H1 (cell line): ENCODE measurements at regions not wholly inside any gene's neighbourhood (a gene's known extent, or its start where the extent isn't known, plus 50 kb on each side); places are given as distances from the start of the nearest gene placed in this dataset.
"Not testable (repeated sequence)": the region's sequence is repeated elsewhere in the genome, so short reads cannot be mapped to it uniquely, and the experiment has no call there.

Experiments used
- CTCF ChIP-seq, 3 experiments: IDR thresholded peaks; 1 replicate in 2 of 3; 2 replicates in 1 of 3; pipeline versions ENCODE4 v1.5.1 to v1.6.1; 2011; ENCODE audit warnings: low read length in 3 of 3, mild to moderate bottlenecking in 3 of 3, inconsistent platforms in 2 of 3, low read depth in 1 of 3, moderate library complexity in 1 of 3; ENCODE audit not compliant: insufficient read depth in 1 of 3; ENCODE audit errors: control extremely low read depth in 1 of 3
- EP300 ChIP-seq, 2 experiments: IDR thresholded peaks; 1 replicate in 1 of 2; 2 replicates in 1 of 2; pipeline ENCODE4 v1.6.1; 2011 to 2012; ENCODE audit warnings: low read depth in 2 of 2, low read length in 2 of 2, mild to moderate bottlenecking in 2 of 2, borderline replicate concordance in 1 of 2, inconsistent platforms in 1 of 2, moderate library complexity in 1 of 2
- EZH2 ChIP-seq: fragments of 200-600 bp; sonication (generic); IDR thresholded peaks from 2 replicates; pipeline ENCODE4 v1.7.1; 2012; ENCODE audit warnings: low read depth, mild to moderate bottlenecking, moderate library complexity, low read length, inconsistent platforms; ENCODE audit not compliant: severe bottlenecking
- MAFK ChIP-seq: IDR thresholded peaks from 2 replicates; pipeline ENCODE4 v1.6.1; 2012; ENCODE audit warnings: low read depth, mild to moderate bottlenecking, improper control_type of control experiment, low read length
- POLR2A ChIP-seq, 2 experiments: IDR thresholded peaks; 1 replicate in 1 of 2; 2 replicates in 1 of 2; pipeline ENCODE4 v1.6.1; 2011; ENCODE audit warnings: low read depth in 2 of 2, low read length in 2 of 2, mild to moderate bottlenecking in 2 of 2; ENCODE audit errors: control extremely low read depth in 1 of 2
- SP2 ChIP-seq: IDR thresholded peaks from 2 replicates; pipeline ENCODE4 v1.6.1; 2012; ENCODE audit warnings: mild to moderate bottlenecking, low read length, inconsistent platforms

GRCh38 chr16:21422824-21423223 lies 144.7 kb upstream of the CRYM start:
- not testable (repeated sequence) for TF ChIP-seq CTCF (IDR thresholded peaks at IDR 0.05; ENCODE audit: control extremely low read depth in 1 of 3, insufficient read depth in 1 of 3, low read depth in 1 of 3, low read length in 3 of 3); SP2; EP300 (IDR thresholded peaks at IDR 0.05; ENCODE audit: borderline replicate concordance in 1 of 2, low read depth in 2 of 2, low read length in 2 of 2); EZH2; POLR2A (IDR thresholded peaks at IDR 0.05; ENCODE audit: control extremely low read depth in 1 of 2, low read depth in 2 of 2, low read length in 2 of 2); MAFK
